Erythroblast (primary cell): ENCODE measurements at regions not wholly inside any gene's neighbourhood (a gene's known extent, or its start where the extent isn't known, plus 50 kb on each side); places are given as distances from the start of the nearest gene placed in this dataset.

Experiments used
- GATA1 ChIP-seq: IDR thresholded peaks from 2 replicates; pipeline ENCODE4 v1.6.1; 2011; ENCODE audit warnings: low read depth, mild to moderate bottlenecking, control low read depth, low read length, moderate library complexity
- POLR2A ChIP-seq: IDR thresholded peaks from 2 replicates; pipeline ENCODE4 v1.6.1; 2011; ENCODE audit warnings: mild to moderate bottlenecking, low read length

GRCh38 chr12:67826946-67827720 is 162.1 kb upstream of the IFNG-AS1 start:
- no peak for TF ChIP-seq POLR2A
- TF ChIP-seq GATA1 = no peak
